HG02943 (cell line): ENCODE measurements at regions not wholly inside any gene's neighbourhood (a gene's known extent, or its start where the extent isn't known, plus 50 kb on each side); places are given as distances from the start of the nearest gene placed in this dataset.
A peak's percentile ranks its signal among the peaks of the same experiment; 100 is the strongest.

ENCODE experiments used
- ATAC-seq: cut with Tn5 transposase; IDR thresholded peaks from one replicate; pipeline ENCODE4 v1.9.1; 2021; ENCODE audit warnings: mild to moderate bottlenecking, low read depth, moderate library complexity; ENCODE audit not compliant: unreplicated experiment

GRCh38 chr18:10368456-10369453 is 85.7 kb upstream of the APCDD1 start:
- ATAC-seq: no peak

- no peak for ATAC-seq
Observed at GRCh38 chr18:10370716-10371115, 83.7 kb upstream of the APCDD1 start.

GRCh38 chr18:10371165-10371564 is 83.3 kb upstream of the APCDD1 start:
- no peak for ATAC-seq

GRCh38 chr18:10374195-10374594 is 80.2 kb upstream of the APCDD1 start:
- ATAC-seq: no peak

GRCh38 chr18:10374636-10375293 is 79.7 kb upstream of the APCDD1 start:
- ATAC-seq: no peak

GRCh38 chr18:10376731-10377130 is 77.7 kb upstream of the APCDD1 start:
- no peak for ATAC-seq

- ATAC-seq: no peak
Observed at GRCh38 chr18:10377956-10378355, 76.5 kb upstream of the APCDD1 start.

GRCh38 chr18:10378688-10379420 is 75.6 kb upstream of the APCDD1 start:
- ATAC-seq: no peak

- ATAC-seq: no peak
Observed at GRCh38 chr18:10379522-10379921, 74.9 kb upstream of the APCDD1 start.

GRCh38 chr18:10381516-10381915 is 72.9 kb upstream of the APCDD1 start:
- ATAC-seq: no peak

- no peak for ATAC-seq
Observed at GRCh38 chr18:10381951-10382350, 72.5 kb upstream of the APCDD1 start.

- ATAC-seq: no peak
Observed at GRCh38 chr18:10386049-10386448, 68.4 kb upstream of the APCDD1 start.

- ATAC-seq: no peak
Observed at GRCh38 chr18:10386956-10387355, 67.5 kb upstream of the APCDD1 start.

GRCh38 chr18:10387399-10387798 is 67.0 kb upstream of the APCDD1 start:
- ATAC-seq: no peak

GRCh38 chr18:10388373-10388772 is 66.1 kb upstream of the APCDD1 start:
- ATAC-seq: no peak

GRCh38 chr18:10391506-10391905 is 62.9 kb upstream of the APCDD1 start:
- ATAC-seq: peak; percentile 55

GRCh38 chr18:10397004-10397403 is 57.4 kb upstream of the APCDD1 start:
- ATAC-seq: no peak

- no peak for ATAC-seq
Observed at GRCh38 chr18:10398571-10398970, 55.9 kb upstream of the APCDD1 start.

GRCh38 chr18:10399465-10399864 is 55.0 kb upstream of the APCDD1 start:
- ATAC-seq: no peak

- ATAC-seq: no peak
Observed at GRCh38 chr18:10400534-10401307, 53.7 kb upstream of the APCDD1 start.
